AG04450 (cell line): ENCODE measurements at regions not wholly inside any gene's neighbourhood (a gene's known extent, or its start where the extent isn't known, plus 50 kb on each side); places are given as distances from the start of the nearest gene placed in this dataset.

Source experiments
- CTCF ChIA-PET: fragments of 300-600, 350-600 bp; formaldehyde crosslinking; extraction: SDS; loops from one replicate; lab custom pipeline; 2022; ENCODE audit warnings: antibody characterized with exemption, inconsistent platforms; lab: Charles Lee
- POLR2A ChIA-PET: fragments of 350-600 bp; formaldehyde crosslinking; extraction: SDS; loops from one replicate; lab custom pipeline; 2021; ENCODE audit warnings: antibody characterized with exemption, inconsistent platforms; lab: Yijun Ruan, JAX
- DNase-seq: peaks from one replicate; pipeline ENCODE4 v3.0.0-alpha.2; 2011; ENCODE audit warnings: low read depth, low spot score
- H3K27ac ChIP-seq: one replicate; pipeline ENCODE4 v1.5.1; 2012; ENCODE audit warnings: low read depth, low read length, control low read depth
- H3K27me3 ChIP-seq: one replicate; pipeline ENCODE4 v1.6.0; 2012; ENCODE audit warnings: low read length; ENCODE audit not compliant: control insufficient read depth, insufficient read depth
- H3K4me3 ChIP-seq: 2 replicates; pipeline ENCODE4 v1.5.1; 2011; ENCODE audit warnings: mild to moderate bottlenecking, low read depth, low read length, control low read depth
- H3K9me3 ChIP-seq: 2 replicates; pipeline ENCODE4 v1.5.1; 2012; ENCODE audit warnings: low read length; ENCODE audit not compliant: control insufficient read depth, insufficient read depth
- CTCF ChIP-seq: IDR thresholded peaks from 2 replicates; pipeline ENCODE4 v1.5.1; 2011; ENCODE audit warnings: low read depth, low read length, control low read depth, inconsistent platforms

- ChIA-PET CTCF (no interaction called here), POLR2A (no interaction called here)
- no peak for TF ChIP-seq CTCF
Measured at GRCh38 chr6:15037253-15037652, 208.6 kb upstream of the JARID2 start.

GRCh38 chr6:15038013-15038791, 207.7 kb upstream of the JARID2 start:
- Histone ChIP-seq H3K27me3 (no peaks in the 10 kb centered on the region), H3K9me3 (no peaks in the 10 kb centered on the region), H3K4me3 (no peak overlapping the region), H3K27ac (no peak overlapping the region)
- POLR2A ChIA-PET: no interaction called here
- no peak for DNase-seq
- CTCF ChIA-PET: no interaction called here
- TF ChIP-seq CTCF: no peak

More at GRCh38 chr6:15037253-15037652, 208.6 kb upstream of the JARID2 start:
- Histone ChIP-seq H3K27me3 (no peaks in the 10 kb centered on the region), H3K4me3 (no peak overlapping the region), H3K27ac (no peak overlapping the region), H3K9me3 (no peaks in the 10 kb centered on the region)
- no peak for DNase-seq

- H3K27me3 ChIP-seq: no peaks in the 10 kb centered on the region
- ChIA-PET CTCF (no interaction called here), POLR2A (no interaction called here)
- H3K4me3 ChIP-seq: no peak overlapping the region
- no peaks in the 10 kb centered on the region for H3K9me3 ChIP-seq
- no peak for TF ChIP-seq CTCF
- no peak for DNase-seq
- no peak overlapping the region for H3K27ac ChIP-seq
Measured at GRCh38 chr6:15039136-15039535, 206.7 kb upstream of the JARID2 start.

- ChIA-PET CTCF (interaction anchor here (0.7 kb wide), 1 partner anchor 172 kb away, joined by 3 read pairs; no protein-coding TSS in a partner anchor), POLR2A (no interaction called here)
- Histone ChIP-seq H3K27ac (no peak overlapping the region), H3K27me3 (no peaks in the 10 kb centered on the region), H3K9me3 (no peaks in the 10 kb centered on the region), H3K4me3 (no peak overlapping the region)
- TF ChIP-seq CTCF: no peak
- no peak for DNase-seq
Measured at GRCh38 chr6:15042938-15043337, 202.9 kb upstream of the JARID2 start.

GRCh38 chr6:15044146-15044882, 201.6 kb upstream of the JARID2 start:
- Histone ChIP-seq H3K9me3 (no peaks in the 10 kb centered on the region), H3K27me3 (no peaks in the 10 kb centered on the region), H3K27ac (no peak overlapping the region), H3K4me3 (no peak overlapping the region)
- DNase-seq: no peak
- POLR2A ChIA-PET: no interaction called here
- no peak for TF ChIP-seq CTCF
- CTCF ChIA-PET: no interaction called here
